Endothelial cell of umbilical vein (primary cell): ENCODE measurements at regions not wholly inside any gene's neighbourhood (a gene's known extent, or its start where the extent isn't known, plus 50 kb on each side); places are given as distances from the start of the nearest gene placed in this dataset.

Experiments used
- BruUV-seq: library from RNA; stranded (reverse); fragments of 400-500 nt; replicated peaks from 2 replicates; lab custom pipeline; 2021; lab: Mats Ljungman, UMichigan
- CTCF ChIA-PET: fragments of 300-600, 350-600 bp; sonication (Branson Sonifier 250); formaldehyde crosslinking; loops from one replicate; lab custom pipeline; 2021; ENCODE audit warnings: antibody characterized with exemption, inconsistent platforms; lab: Charles Lee
- POLR2A ChIA-PET: fragments of 300-600, 350-600 bp; sonication (Branson Sonifier 250); formaldehyde crosslinking; loops from one replicate; lab custom pipeline; 2021; ENCODE audit warnings: antibody characterized with exemption, inconsistent platforms; lab: Charles Lee
- DNase-seq: peaks from one replicate; pipeline ENCODE4 v3.0.0-alpha.2; 2011; ENCODE audit warnings: low read depth, low spot score
- FAIRE-seq: peaks from 2 replicates; lab custom pipeline; 2011; peaks lifted over from hg19 to GRCh38; lab: Jason Lieb, UNC
- H2AFZ ChIP-seq: 2 replicates; pipeline ENCODE4 v1.6.0; 2012; ENCODE audit warnings: low read depth, low read length, control low read depth, inconsistent platforms
- H3K27ac ChIP-seq: 2 replicates; pipeline ENCODE4 v1.5.1; 2011; ENCODE audit warnings: low read depth, mild to moderate bottlenecking, control low read depth, low read length, moderate library complexity; ENCODE audit not compliant: insufficient read depth
- H3K27me3 ChIP-seq, 2 experiments: 2 replicates each; pipeline versions ENCODE4 v1.6.0 to v1.6.1; 2011; ENCODE audit warnings: low read length in 2 of 2, mixed read lengths in 1 of 2; ENCODE audit not compliant: control insufficient read depth in 2 of 2, insufficient read depth in 2 of 2
- H3K36me3 ChIP-seq, 2 experiments: 2 replicates in 1 of 2; 3 replicates in 1 of 2; pipeline ENCODE4 v1.5.1; 2011; ENCODE audit warnings: low read length in 2 of 2, mild to moderate bottlenecking in 1 of 2, moderate library complexity in 1 of 2; ENCODE audit not compliant: control insufficient read depth in 2 of 2, insufficient read depth in 2 of 2; ENCODE audit errors: extremely low read depth in 1 of 2
- H3K4me1 ChIP-seq: 3 replicates; pipeline ENCODE4 v1.5.1; 2011; ENCODE audit warnings: mild to moderate bottlenecking, low read length; ENCODE audit not compliant: control insufficient read depth, insufficient read depth; ENCODE audit errors: extremely low read depth
- H3K4me2 ChIP-seq: 2 replicates; pipeline ENCODE4 v1.6.1; 2011; ENCODE audit warnings: low read length, control low read depth, mixed read lengths; ENCODE audit not compliant: insufficient read depth
- H3K4me3 ChIP-seq, 3 experiments: fragments of 200-600 bp in 1 of 3; sonication (generic), shearing (Covaris generic) in 1 of 3; replicated peaks in 1 of 3; 2 replicates each; pipeline ENCODE4 v1.5.1; 2011 to 2016; ENCODE audit warnings: control low read depth in 3 of 3, low read length in 3 of 3, mild to moderate bottlenecking in 2 of 3, inconsistent platforms in 1 of 3, low read depth in 1 of 3, moderate library complexity in 1 of 3; ENCODE audit not compliant: insufficient read depth in 1 of 3
- H3K79me2 ChIP-seq: 2 replicates; pipeline ENCODE4 v1.6.0; 2012; ENCODE audit warnings: low read length, inconsistent platforms; ENCODE audit not compliant: control insufficient read depth, insufficient read depth
- H3K9ac ChIP-seq: replicated peaks from 2 replicates; pipeline ENCODE3; 2011; ENCODE audit warnings: low read length, control low read depth; ENCODE audit not compliant: insufficient read depth; ENCODE audit errors: extremely low read depth
- H3K9me1 ChIP-seq: replicated peaks from 3 replicates; pipeline ENCODE4 v1.6.0; 2011; ENCODE audit warnings: mild to moderate bottlenecking, low read length; ENCODE audit not compliant: control insufficient read depth, insufficient read depth; ENCODE audit errors: extremely low read depth
- H3K9me3 ChIP-seq: replicated peaks from 2 replicates; pipeline ENCODE4 v1.5.1; 2012; ENCODE audit warnings: low read length, inconsistent platforms; ENCODE audit not compliant: control insufficient read depth, insufficient read depth
- H4K20me1 ChIP-seq: replicated peaks from 2 replicates; pipeline ENCODE3; 2011; ENCODE audit warnings: mild to moderate bottlenecking, low read length; ENCODE audit not compliant: control insufficient read depth, insufficient read depth; ENCODE audit errors: extremely low read depth
- EZH2 ChIP-seq: IDR thresholded peaks from 2 replicates; pipeline ENCODE4 v1.6.1; 2012; ENCODE audit warnings: borderline replicate concordance, low read depth, mild to moderate bottlenecking, moderate library complexity, low read length, inconsistent platforms; ENCODE audit not compliant: severe bottlenecking
- FOS ChIP-seq: IDR thresholded peaks from 2 replicates; pipeline ENCODE4 v1.6.1; 2011; ENCODE audit warnings: mild to moderate bottlenecking, low read length, moderate library complexity, borderline replicate concordance; ENCODE audit not compliant: insufficient read depth
- MYC ChIP-seq: IDR thresholded peaks from one replicate; pipeline ENCODE4 v1.6.1; 2011; ENCODE audit warnings: mild to moderate bottlenecking, low read depth, low read length
- POLR2A ChIP-seq: IDR thresholded peaks from 2 replicates; pipeline ENCODE4 v1.6.1; 2012; ENCODE audit warnings: low read depth, mild to moderate bottlenecking, control low read depth, low read length
- POLR2AphosphoS5 ChIP-seq: IDR thresholded peaks from 2 replicates; pipeline ENCODE4 v1.6.1; 2012; ENCODE audit warnings: low read depth, mild to moderate bottlenecking, control low read depth, low read length, moderate library complexity; ENCODE audit not compliant: insufficient read depth
- dilution Hi-C: fragments of 300-500 bp; cut with MboI; formaldehyde crosslinking; loops from one replicate; pipeline ENCODE4 v1.15.0; 2019; ENCODE audit warnings: low sequenced_read_pairs; ENCODE audit not compliant: extremely low pct_ligation_motif_present
- intact Hi-C: fragments of 100-400 bp; cut with micrococcal nuclease; formaldehyde crosslinking; loops from one replicate; pipeline ENCODE4 v1.10.0; 2022
- TF ChIP-seq, protein P1 (sequence below): IDR thresholded peaks from 2 replicates; pipeline ENCODE4 v1.6.1; 2011; ENCODE audit not compliant: insufficient read depth, insufficient read length
- TF ChIP-seq, protein P2 (sequence below), 2 donors: IDR thresholded peaks; 1 replicate in 1 of 2; 2 replicates in 1 of 2; pipeline ENCODE4 v1.5.1; 2011; ENCODE audit warnings: low read length in 2 of 2, mild to moderate bottlenecking in 2 of 2, moderate library complexity in 2 of 2, control low read depth in 1 of 2, inconsistent platforms in 1 of 2, low read depth in 1 of 2; ENCODE audit not compliant: insufficient read depth in 1 of 2; ENCODE audit errors: extremely low read depth in 1 of 2

DNA sequence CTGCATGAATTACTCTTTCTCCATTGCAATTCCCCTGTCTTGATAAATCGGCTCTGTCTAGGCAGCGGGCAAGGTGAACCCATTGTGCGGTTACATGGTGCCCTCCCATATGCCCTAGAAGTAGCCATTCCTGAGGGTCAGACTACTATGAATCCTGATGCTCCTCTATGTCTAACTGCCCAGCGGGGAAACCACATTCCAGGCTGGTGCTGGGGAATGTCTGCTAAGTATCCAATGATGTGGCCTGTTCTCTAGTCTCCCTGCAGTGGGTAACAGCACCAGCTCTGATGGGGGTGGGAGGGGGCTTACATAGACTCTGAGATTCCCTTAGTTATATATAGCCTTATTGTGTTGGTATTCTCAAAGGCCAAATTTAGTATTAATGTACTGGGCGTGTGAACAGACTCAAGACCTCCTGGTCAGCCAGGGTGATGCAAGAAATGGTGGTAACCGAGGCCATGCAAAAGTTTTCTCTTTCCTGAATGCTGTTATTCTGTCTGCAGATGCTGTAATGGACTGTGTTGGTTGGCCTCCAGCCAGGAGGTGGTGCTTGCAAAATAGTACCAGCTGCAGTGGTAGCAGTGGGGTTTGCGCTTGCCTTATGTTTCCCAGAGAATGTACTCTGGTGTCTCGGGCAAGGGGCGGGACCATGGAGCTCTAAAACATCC lies 564.8 kb upstream of the SLITRK1 start:
- Histone ChIP-seq H3K27me3 (no peaks in the 10 kb centered on the region), H3K4me1 (no peaks in the 10 kb centered on the region), H3K27ac (no peak overlapping the region), H3K4me2 (no peak overlapping the region), H3K4me3 (no peak overlapping the region), H3K9ac (no peak overlapping the region), H4K20me1 (no peaks in the 10 kb centered on the region), H3K9me1 (no peaks in the 10 kb centered on the region), H3K36me3 (no peaks in the 10 kb centered on the region), H3K79me2 (no peaks in the 10 kb centered on the region), H3K9me3 (no peaks in the 10 kb centered on the region), H2AFZ (no peak overlapping the region)
- POLR2A ChIA-PET, result no interaction called here
- dilution Hi-C loops, result no loop called here
- BruUV-seq, result no TSS peak
- no peak for TF ChIP-seq POLR2A
- TF ChIP-seq EZH2, result no peak
- TF ChIP-seq MYC, result no peak
- TF ChIP-seq, protein P1, sequence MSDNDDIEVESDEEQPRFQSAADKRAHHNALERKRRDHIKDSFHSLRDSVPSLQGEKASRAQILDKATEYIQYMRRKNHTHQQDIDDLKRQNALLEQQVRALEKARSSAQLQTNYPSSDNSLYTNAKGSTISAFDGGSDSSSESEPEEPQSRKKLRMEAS, result no peak
- TF ChIP-seq FOS, result no peak
- TF ChIP-seq, protein P2, sequence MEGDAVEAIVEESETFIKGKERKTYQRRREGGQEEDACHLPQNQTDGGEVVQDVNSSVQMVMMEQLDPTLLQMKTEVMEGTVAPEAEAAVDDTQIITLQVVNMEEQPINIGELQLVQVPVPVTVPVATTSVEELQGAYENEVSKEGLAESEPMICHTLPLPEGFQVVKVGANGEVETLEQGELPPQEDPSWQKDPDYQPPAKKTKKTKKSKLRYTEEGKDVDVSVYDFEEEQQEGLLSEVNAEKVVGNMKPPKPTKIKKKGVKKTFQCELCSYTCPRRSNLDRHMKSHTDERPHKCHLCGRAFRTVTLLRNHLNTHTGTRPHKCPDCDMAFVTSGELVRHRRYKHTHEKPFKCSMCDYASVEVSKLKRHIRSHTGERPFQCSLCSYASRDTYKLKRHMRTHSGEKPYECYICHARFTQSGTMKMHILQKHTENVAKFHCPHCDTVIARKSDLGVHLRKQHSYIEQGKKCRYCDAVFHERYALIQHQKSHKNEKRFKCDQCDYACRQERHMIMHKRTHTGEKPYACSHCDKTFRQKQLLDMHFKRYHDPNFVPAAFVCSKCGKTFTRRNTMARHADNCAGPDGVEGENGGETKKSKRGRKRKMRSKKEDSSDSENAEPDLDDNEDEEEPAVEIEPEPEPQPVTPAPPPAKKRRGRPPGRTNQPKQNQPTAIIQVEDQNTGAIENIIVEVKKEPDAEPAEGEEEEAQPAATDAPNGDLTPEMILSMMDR (IDR thresholded peaks at IDR 0.05; ENCODE audit: extremely low read depth in 1 of 2, insufficient read depth in 1 of 2, low read depth in 1 of 2, low read length in 2 of 2), result no peak
- no peak for TF ChIP-seq POLR2AphosphoS5
- DNase-seq (no peak), FAIRE-seq (no peak)
- CTCF ChIA-PET, result no interaction called here
- intact Hi-C loops, result no loop called here
